ENCODE measurements at regions not wholly inside any gene's neighbourhood (a gene's known extent, or its start where the extent isn't known, plus 50 kb on each side); places are given as distances from the start of the nearest gene placed in this dataset.

GRCh38 chr13:85588359-85588758, 210.9 kb downstream of the SLITRK6 start:
- ATAC-seq (no peak), DNase-seq (no peak)
- TF ChIP-seq POLR2A (IDR thresholded peaks at IDR 0.05) (no peak), CTCF (IDR thresholded peaks at IDR 0.05 in 4 of 5, conservative IDR thresholded peaks at IDR 0.05 in 1 of 5) (no peak)
- intact Hi-C loops (cut with DNase I; ENCODE audit: low total_unique reads) = no loop called here
- in situ Hi-C loops (cut with MboI; ENCODE audit: low sequenced_read_pairs in 4 of 4) = no loop called here
- no peaks in the 10 kb centered on the region for H3K36me3 ChIP-seq
- no peaks in the 10 kb centered on the region for H3K27me3 ChIP-seq
- H3K27ac ChIP-seq = no peak overlapping the region
- H3K4me3 ChIP-seq = no peak overlapping the region
- no peaks in the 10 kb centered on the region for H3K4me1 ChIP-seq
- no peaks in the 10 kb centered on the region for H3K9me3 ChIP-seq

GRCh38 chr13:85586856-85587255, 212.4 kb downstream of the SLITRK6 start:
- ATAC-seq (no peak), DNase-seq (no peak)
- no peak for TF ChIP-seq CTCF (IDR thresholded peaks at IDR 0.05 in 4 of 5, conservative IDR thresholded peaks at IDR 0.05 in 1 of 5)
- TF ChIP-seq POLR2A (IDR thresholded peaks at IDR 0.05) = no peak
- no peaks in the 10 kb centered on the region for H3K9me3 ChIP-seq
- intact Hi-C loops (cut with DNase I; ENCODE audit: low total_unique reads) (no loop called here), in situ Hi-C loops (cut with MboI; ENCODE audit: low sequenced_read_pairs in 4 of 4) (no loop called here)
- no peaks in the 10 kb centered on the region for H3K36me3 ChIP-seq
- H3K27ac ChIP-seq = no peak overlapping the region
- H3K27me3 ChIP-seq = no peaks in the 10 kb centered on the region
- no peaks in the 10 kb centered on the region for H3K4me1 ChIP-seq
- no peak overlapping the region for H3K4me3 ChIP-seq

GRCh38 chr13:85586422-85586831, 212.8 kb downstream of the SLITRK6 start:
- no peaks in the 10 kb centered on the region for H3K27me3 ChIP-seq
- DNase-seq (no peak), ATAC-seq (no peak)
- H3K4me1 ChIP-seq = no peaks in the 10 kb centered on the region
- H3K36me3 ChIP-seq = no peaks in the 10 kb centered on the region
- H3K9me3 ChIP-seq = no peaks in the 10 kb centered on the region
- in situ Hi-C loops (cut with MboI; ENCODE audit: low sequenced_read_pairs in 4 of 4) (no loop called here), intact Hi-C loops (cut with DNase I; ENCODE audit: low total_unique reads) (no loop called here)
- TF ChIP-seq POLR2A (IDR thresholded peaks at IDR 0.05) (no peak), CTCF (IDR thresholded peaks at IDR 0.05 in 4 of 5, conservative IDR thresholded peaks at IDR 0.05 in 1 of 5) (no peak)
- H3K27ac ChIP-seq = no peak overlapping the region
- H3K4me3 ChIP-seq = no peak overlapping the region

- no peak for DNase-seq
- H3K27me3 ChIP-seq = no peaks in the 10 kb centered on the region
- H3K4me3 ChIP-seq = no peak overlapping the region
- no peak for ATAC-seq
- intact Hi-C loops (cut with DNase I; ENCODE audit: low total_unique reads) = no loop called here
- no peaks in the 10 kb centered on the region for H3K4me1 ChIP-seq
- no peaks in the 10 kb centered on the region for H3K36me3 ChIP-seq
- no peak for TF ChIP-seq CTCF (IDR thresholded peaks at IDR 0.05 in 4 of 5, conservative IDR thresholded peaks at IDR 0.05 in 1 of 5)
- TF ChIP-seq POLR2A (IDR thresholded peaks at IDR 0.05) = no peak
- in situ Hi-C loops (cut with MboI; ENCODE audit: low sequenced_read_pairs in 4 of 4) = no loop called here
- H3K27ac ChIP-seq = no peak overlapping the region
- H3K9me3 ChIP-seq = no peaks in the 10 kb centered on the region
Observed at GRCh38 chr13:85582890-85583289, 216.3 kb downstream of the SLITRK6 start.

- TF ChIP-seq POLR2A (IDR thresholded peaks at IDR 0.05) (no peak), CTCF (IDR thresholded peaks at IDR 0.05 in 4 of 5, conservative IDR thresholded peaks at IDR 0.05 in 1 of 5) (no peak)
- no peak overlapping the region for H3K4me3 ChIP-seq
- H3K27ac ChIP-seq = no peak overlapping the region
- in situ Hi-C loops (cut with MboI; ENCODE audit: low sequenced_read_pairs in 4 of 4) (no loop called here), intact Hi-C loops (cut with DNase I; ENCODE audit: low total_unique reads) (no loop called here)
- no peak for ATAC-seq
- H3K36me3 ChIP-seq = no peaks in the 10 kb centered on the region
- no peak for DNase-seq
- H3K4me1 ChIP-seq = no peaks in the 10 kb centered on the region
- H3K9me3 ChIP-seq = no peaks in the 10 kb centered on the region
- no peaks in the 10 kb centered on the region for H3K27me3 ChIP-seq
Observed at GRCh38 chr13:85575110-85575509, 224.1 kb downstream of the SLITRK6 start.
